Activated CD4-positive, CD25-positive, alpha-beta regulatory T cell treated with anti-CD3 and anti-CD28 coated beads, Interleukin-2, amount 50 U/mL, for 72 hours (primary cell): ENCODE measurements at regions not wholly inside any gene's neighbourhood (a gene's known extent, or its start where the extent isn't known, plus 50 kb on each side); places are given as distances from the start of the nearest gene placed in this dataset.
A peak's percentile ranks its signal among the peaks of the same experiment; 100 is the strongest.

Source experiments
- DNase-seq: peaks from one replicate; pipeline ENCODE4 v3.0.0; 2021

DNA sequence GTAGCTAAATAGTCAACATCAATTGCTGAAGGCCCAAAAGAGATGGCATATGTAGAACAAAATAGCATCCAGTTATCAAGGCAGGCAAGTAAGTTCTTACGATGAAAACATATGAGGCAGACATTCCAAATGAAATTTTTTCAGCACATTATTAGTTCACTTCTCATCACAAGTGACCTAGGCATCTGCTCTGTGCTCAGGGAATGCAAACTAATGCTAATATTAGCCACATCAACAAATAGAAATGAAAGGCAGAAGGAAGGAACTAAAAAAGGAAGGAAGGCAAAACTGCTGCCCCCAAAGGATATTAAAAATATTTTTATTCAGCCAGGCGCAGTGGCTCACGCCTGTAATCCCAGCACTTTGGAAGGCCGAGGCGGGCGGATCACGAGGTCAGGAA, 51.2 kb upstream of the ROCK1 start:
- no peak for DNase-seq

GRCh38 chr18:21163647-21164547, 52.3 kb upstream of the ROCK1 start:
- no peak for DNase-seq

GRCh38 chr18:21164548-21165095, 53.0 kb upstream of the ROCK1 start:
- DNase-seq: no peak

GRCh38 chr18:21167641-21168377, 56.2 kb upstream of the ROCK1 start:
- DNase-seq: no peak

GRCh38 chr18:21168880-21169279, 57.3 kb upstream of the ROCK1 start:
- no peak for DNase-seq

DNA sequence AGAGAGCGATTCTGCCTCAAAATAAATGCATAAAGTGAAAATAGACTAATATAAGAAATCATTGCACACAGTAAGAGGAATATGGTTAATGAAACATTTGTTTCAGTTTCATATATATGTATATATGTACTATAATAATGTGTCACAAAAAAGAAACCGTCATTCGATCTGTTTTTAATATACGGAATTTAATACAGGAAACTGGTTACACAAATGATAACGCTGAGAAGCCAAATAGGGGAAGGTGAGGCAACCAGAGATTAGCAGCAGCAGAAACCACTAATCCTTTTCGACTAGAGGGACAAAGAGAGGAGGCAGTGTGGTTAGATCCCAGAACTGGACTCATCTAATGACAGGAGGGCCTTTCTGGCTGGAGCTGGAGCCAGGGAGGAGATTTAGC, 64.2 kb upstream of the GREB1L start:
- DNase-seq: no peak

DNA sequence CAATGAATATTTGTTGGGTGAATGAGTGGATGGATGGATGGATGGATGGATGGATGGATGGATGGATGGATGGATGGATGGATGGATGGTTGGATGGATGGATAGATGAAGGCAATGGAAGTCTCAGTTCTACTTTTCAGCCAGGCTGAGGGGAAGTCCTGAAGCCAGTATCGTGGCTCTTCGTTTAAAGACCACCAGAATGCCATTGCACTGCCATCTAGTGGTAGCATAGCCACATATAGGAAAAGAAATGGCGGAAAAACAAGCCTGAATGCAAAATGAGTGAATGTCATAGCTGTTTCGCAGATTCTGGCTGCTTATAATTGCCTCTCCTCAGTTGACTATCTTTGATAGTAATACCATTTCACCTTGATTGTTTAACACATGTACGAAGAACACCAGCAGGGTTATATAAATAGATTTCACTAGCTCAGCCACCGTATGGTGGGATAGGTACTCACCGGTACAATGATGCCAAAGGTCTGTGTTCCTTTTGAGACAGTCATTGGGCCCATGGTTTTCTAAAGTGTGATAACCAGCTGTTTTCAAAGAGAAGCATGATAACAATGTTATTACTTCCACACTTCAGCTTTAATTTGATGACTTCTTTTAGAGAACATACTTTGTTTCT, 62.3 kb upstream of the GREB1L start:
- DNase-seq: peak; percentile 37

DNA sequence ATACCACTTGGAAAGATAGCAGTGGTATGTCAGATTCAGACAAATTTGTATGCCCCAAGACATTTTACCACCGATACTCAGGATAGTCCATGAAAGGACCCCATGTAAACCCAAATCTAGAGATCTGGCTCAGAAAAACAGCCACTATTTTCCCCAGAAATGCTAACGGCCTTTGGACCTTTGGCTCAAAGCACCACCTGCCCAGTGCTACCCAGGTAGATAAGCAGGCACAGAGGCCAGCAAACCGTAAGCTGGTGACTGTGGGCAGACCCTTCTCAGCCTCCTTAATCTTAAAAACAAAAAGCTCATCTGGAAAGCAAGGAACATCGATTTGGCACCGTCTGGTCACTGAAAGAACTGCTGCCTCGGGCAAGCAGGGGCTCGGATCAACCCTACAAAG, 61.4 kb upstream of the GREB1L start:
- DNase-seq: no peak

- DNase-seq: no peak
Measured at GRCh38 chr18:21181766-21182165, 60.3 kb upstream of the GREB1L start.

- no peak for DNase-seq
Measured at GRCh38 chr18:21183670-21184069, 58.4 kb upstream of the GREB1L start.

GRCh38 chr18:21184396-21184996, 57.5 kb upstream of the GREB1L start:
- DNase-seq: no peak

DNA sequence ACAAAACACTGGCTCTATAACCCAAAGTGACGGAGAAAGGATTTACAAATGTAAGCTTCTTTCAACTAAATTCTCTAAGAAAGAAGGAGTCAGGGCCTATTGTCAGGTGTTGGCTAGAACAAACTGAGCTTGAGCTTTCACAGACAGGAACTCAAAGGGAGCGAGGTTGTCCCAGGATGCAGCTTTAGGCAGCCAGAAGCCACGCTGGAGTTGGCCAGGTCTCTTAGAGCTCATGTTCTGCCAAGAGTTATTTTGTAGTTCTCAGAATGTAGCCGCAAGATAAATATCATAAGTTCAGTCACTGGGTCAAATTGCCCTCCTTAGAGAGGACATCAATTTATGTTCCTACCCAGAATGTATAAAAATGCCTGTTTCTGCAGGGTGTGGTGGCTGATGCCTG, 54.1 kb upstream of the GREB1L start:
- no peak for DNase-seq

DNA sequence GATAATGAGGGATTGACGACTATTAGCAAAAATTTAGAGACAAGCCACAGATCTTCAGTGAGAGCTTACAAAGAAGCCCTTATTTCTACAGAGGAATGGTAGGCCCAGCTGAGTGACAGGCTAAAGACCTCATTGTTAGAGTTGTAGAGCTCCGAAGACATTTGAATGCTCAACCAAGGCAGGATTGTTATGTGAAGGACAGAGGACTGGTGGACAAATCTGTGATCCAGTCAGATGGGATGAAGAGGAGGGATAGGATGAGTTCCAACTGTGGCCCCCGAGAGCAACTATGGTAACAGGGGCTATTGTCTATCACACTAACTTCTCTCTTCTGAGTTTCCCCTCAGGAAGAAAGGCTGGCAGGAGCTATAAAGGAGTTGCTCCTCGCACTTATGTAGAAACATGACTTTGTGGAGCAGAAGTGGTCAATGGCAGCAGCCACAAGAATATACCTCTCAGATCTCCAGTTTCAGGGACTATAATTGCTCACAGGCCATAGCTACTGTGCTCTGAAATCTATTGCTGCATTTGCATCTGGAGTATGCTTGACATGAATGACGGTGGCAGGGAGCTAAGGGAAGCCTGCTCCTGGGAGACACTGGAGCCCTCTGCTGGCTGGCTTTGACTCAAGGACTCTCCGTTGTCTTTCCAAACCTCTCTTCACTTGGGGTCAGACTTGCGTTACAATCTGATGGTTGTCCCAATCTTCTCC, 50.3 kb upstream of the GREB1L start:
- no peak for DNase-seq
